ENCODE measurements at regions not wholly inside any gene's neighbourhood (a gene's known extent, or its start where the extent isn't known, plus 50 kb on each side); places are given as distances from the start of the nearest gene placed in this dataset.

DNA sequence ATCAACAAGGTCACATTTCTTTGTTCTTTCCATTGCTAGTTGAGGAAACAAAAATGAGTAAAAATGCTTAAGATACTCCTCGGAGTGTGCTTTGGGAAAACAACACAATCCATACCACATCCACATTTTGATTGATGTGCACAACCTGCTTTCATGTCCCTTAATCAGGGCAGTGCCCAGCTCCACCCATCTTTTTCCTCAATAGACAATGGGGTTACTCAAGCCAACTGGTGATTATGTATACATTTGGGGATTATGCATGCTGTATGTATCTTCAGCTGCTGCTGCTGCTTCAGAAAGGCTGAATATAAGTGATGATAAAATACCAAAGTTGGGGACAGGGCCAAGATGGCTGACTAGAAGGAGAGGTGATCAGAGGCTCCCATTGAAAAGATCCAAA is 155.2 kb upstream of the VGLL2 start:
- Mint-ChIP-seq H3K4me1 (ENCODE audit: low read depth) (no peaks in the 10 kb centered on the region), H3K27me3 (ENCODE audit: low read depth) (no peaks in the 10 kb centered on the region), H3K27ac (no peak overlapping the region), H3K4me3 (ENCODE audit: low read depth) (no peak overlapping the region), H3K9me3 (peaks cover 22% of the 10 kb centered on the region), H3K36me3 (ENCODE audit: low read depth) (no peaks in the 10 kb centered on the region)
- intact Hi-C loops (cut with micrococcal nuclease) = no loop called here
- no peak for DNase-seq (ENCODE audit: low spot score)

DNA sequence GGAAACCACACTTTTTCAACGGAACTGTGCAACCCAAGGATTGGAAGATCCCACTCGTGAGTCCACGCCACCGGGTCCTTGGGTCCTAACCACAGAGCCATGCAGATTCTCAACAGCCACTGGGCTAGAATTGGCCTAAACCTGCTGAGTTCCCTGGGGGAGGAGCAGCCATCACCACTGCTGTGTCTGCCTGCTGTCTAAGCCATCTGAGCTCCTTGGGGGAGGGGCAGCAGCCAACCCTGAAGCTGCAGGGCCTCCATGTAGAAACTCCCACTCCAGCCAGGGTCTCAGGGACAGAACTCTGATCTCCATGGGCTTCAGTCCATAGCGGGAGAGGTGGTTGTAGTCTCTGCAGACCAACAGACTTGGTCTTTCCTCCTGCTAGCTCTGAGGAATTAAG is 154.6 kb upstream of the VGLL2 start:
- Mint-ChIP-seq H3K36me3 (ENCODE audit: low read depth) (no peaks in the 10 kb centered on the region), H3K27ac (no peak overlapping the region), H3K27me3 (ENCODE audit: low read depth) (no peaks in the 10 kb centered on the region), H3K4me1 (ENCODE audit: low read depth) (no peaks in the 10 kb centered on the region), H3K9me3 (peaks cover 22% of the 10 kb centered on the region), H3K4me3 (ENCODE audit: low read depth) (no peak overlapping the region)
- no peak for DNase-seq (ENCODE audit: low spot score)
- intact Hi-C loops (cut with micrococcal nuclease) = no loop called here

DNA sequence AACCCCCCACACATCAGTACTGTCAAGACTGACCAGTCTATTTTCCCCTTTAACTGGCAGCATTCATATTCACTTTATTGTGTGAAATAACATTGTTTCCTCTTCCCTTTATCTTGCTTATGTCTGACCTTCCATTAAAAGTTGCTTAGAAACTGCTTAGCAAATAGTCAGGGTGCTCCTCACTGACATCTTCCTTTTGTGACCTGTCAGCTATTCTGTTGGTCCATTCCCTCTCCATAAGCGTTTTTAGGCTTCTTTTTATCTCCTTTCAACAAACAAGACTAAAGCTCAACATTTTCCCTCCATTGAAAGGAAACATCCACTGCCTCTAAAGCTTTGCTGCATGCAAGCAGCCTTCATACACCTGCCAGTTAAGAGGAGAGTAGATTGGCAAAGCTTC is 147.7 kb upstream of the VGLL2 start:
- DNase-seq (ENCODE audit: low spot score) = no peak
- no peaks in the 10 kb centered on the region for H3K27me3 Mint-ChIP-seq (ENCODE audit: low read depth)
- no peaks in the 10 kb centered on the region for H3K4me1 Mint-ChIP-seq (ENCODE audit: low read depth)
- no peaks in the 10 kb centered on the region for H3K36me3 Mint-ChIP-seq (ENCODE audit: low read depth)
- peaks cover 5% of the 10 kb centered on the region for H3K9me3 Mint-ChIP-seq
- no peak overlapping the region for H3K4me3 Mint-ChIP-seq (ENCODE audit: low read depth)
- H3K27ac Mint-ChIP-seq = no peak overlapping the region
- intact Hi-C loops (cut with micrococcal nuclease) = no loop called here

DNA sequence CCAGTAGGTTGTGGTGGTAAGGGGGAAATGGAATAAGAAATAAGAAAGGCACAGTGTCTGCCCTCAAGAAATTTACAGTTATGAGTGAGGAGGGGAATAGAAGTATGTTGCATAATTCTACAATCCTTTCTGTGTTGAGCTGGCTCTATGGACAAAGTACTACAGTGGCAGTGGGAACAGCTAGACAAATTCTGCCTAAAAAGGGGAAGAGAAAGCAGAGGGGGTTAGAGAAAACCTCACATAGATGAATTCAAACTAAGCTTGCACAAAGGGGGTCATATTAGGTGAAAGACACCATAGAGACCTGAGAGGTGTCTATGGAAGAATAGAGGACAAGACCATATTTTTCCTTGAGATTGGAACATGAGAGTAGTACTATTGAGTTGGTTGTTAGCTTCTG is 146.9 kb upstream of the VGLL2 start:
- Mint-ChIP-seq H3K27me3 (ENCODE audit: low read depth) (no peaks in the 10 kb centered on the region), H3K27ac (no peak overlapping the region), H3K36me3 (ENCODE audit: low read depth) (no peaks in the 10 kb centered on the region), H3K4me3 (ENCODE audit: low read depth) (no peak overlapping the region), H3K4me1 (ENCODE audit: low read depth) (no peaks in the 10 kb centered on the region), H3K9me3 (peaks cover under 1% of the 10 kb centered on the region)
- intact Hi-C loops (cut with micrococcal nuclease) = no loop called here
- no peak for DNase-seq (ENCODE audit: low spot score)

DNA sequence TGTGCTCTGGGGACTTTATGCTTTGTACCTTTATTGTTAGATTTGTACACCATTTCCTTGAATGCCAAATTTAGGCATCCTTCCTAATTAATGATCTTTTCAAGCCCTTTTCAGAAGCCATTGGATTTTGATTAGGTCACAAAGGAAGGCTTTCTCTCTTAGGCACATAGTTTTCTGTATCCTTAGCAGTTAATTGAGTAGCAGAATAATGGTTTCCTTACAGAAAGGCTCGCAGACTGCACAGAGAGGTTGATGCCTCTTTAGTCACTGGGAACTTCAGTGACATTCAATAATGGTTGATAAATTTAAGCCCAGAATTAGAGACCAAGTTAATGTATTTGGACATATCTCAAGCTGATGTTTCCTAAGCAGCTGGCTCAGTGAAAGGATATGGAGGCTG is 139.1 kb upstream of the VGLL2 start:
- Mint-ChIP-seq H3K27me3 (ENCODE audit: low read depth) (no peaks in the 10 kb centered on the region), H3K4me1 (ENCODE audit: low read depth) (no peaks in the 10 kb centered on the region), H3K9me3 (no peaks in the 10 kb centered on the region), H3K36me3 (ENCODE audit: low read depth) (no peaks in the 10 kb centered on the region), H3K27ac (no peak overlapping the region), H3K4me3 (ENCODE audit: low read depth) (no peak overlapping the region)
- intact Hi-C loops (cut with micrococcal nuclease) = no loop called here
- no peak for DNase-seq (ENCODE audit: low spot score)

GRCh38 chr6:117128052-117128451 is 137.3 kb upstream of the VGLL2 start:
- no peaks in the 10 kb centered on the region for H3K36me3 Mint-ChIP-seq (ENCODE audit: low read depth)
- no peaks in the 10 kb centered on the region for H3K4me1 Mint-ChIP-seq (ENCODE audit: low read depth)
- H3K27ac Mint-ChIP-seq = no peak overlapping the region
- no peaks in the 10 kb centered on the region for H3K27me3 Mint-ChIP-seq (ENCODE audit: low read depth)
- H3K4me3 Mint-ChIP-seq (ENCODE audit: low read depth) = no peak overlapping the region
- no peak for DNase-seq (ENCODE audit: low spot score)
- intact Hi-C loops (cut with micrococcal nuclease) = no loop called here
- no peaks in the 10 kb centered on the region for H3K9me3 Mint-ChIP-seq

- H3K4me3 Mint-ChIP-seq (ENCODE audit: low read depth) = no peak overlapping the region
- no peaks in the 10 kb centered on the region for H3K36me3 Mint-ChIP-seq (ENCODE audit: low read depth)
- DNase-seq (ENCODE audit: low spot score) = no peak
- H3K9me3 Mint-ChIP-seq = no peaks in the 10 kb centered on the region
- intact Hi-C loops (cut with micrococcal nuclease) = no loop called here
- no peak overlapping the region for H3K27ac Mint-ChIP-seq
- H3K4me1 Mint-ChIP-seq (ENCODE audit: low read depth) = no peaks in the 10 kb centered on the region
- H3K27me3 Mint-ChIP-seq (ENCODE audit: low read depth) = no peaks in the 10 kb centered on the region
Measured at GRCh38 chr6:117130125-117130524, 135.2 kb upstream of the VGLL2 start.

DNA sequence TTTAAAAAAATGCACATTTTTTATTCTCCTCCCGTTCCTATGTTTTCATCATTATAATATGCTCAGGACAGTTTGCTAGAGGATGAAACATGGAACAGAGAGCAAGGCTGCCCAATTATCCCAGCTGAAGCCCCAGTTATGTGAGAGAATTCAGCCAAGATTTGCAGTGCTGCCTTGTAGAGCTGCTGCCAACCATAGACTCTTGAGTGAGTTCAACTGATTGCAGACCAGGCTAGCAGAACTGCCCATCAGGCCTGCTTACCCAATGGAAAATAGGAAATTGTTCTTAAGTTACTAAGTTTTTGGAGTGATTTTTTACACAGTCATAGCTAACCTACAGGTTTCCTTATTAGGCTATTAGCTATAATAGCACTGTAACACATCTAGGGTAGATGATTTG is 128.7 kb upstream of the VGLL2 start:
- Mint-ChIP-seq H3K4me3 (ENCODE audit: low read depth) (no peak overlapping the region), H3K4me1 (ENCODE audit: low read depth) (no peaks in the 10 kb centered on the region), H3K27ac (no peak overlapping the region), H3K9me3 (no peaks in the 10 kb centered on the region), H3K27me3 (ENCODE audit: low read depth) (no peaks in the 10 kb centered on the region), H3K36me3 (ENCODE audit: low read depth) (no peaks in the 10 kb centered on the region)
- DNase-seq (ENCODE audit: low spot score) = no peak
- intact Hi-C loops (cut with micrococcal nuclease) = no loop called here

GRCh38 chr6:117137711-117138110 is 127.6 kb upstream of the VGLL2 start:
- DNase-seq (ENCODE audit: low spot score) = no peak
- no peak overlapping the region for H3K27ac Mint-ChIP-seq
- H3K36me3 Mint-ChIP-seq (ENCODE audit: low read depth) = no peaks in the 10 kb centered on the region
- no peaks in the 10 kb centered on the region for H3K27me3 Mint-ChIP-seq (ENCODE audit: low read depth)
- no peak overlapping the region for H3K4me3 Mint-ChIP-seq (ENCODE audit: low read depth)
- H3K9me3 Mint-ChIP-seq = no peaks in the 10 kb centered on the region
- H3K4me1 Mint-ChIP-seq (ENCODE audit: low read depth) = no peaks in the 10 kb centered on the region
- intact Hi-C loops (cut with micrococcal nuclease) = no loop called here

DNA sequence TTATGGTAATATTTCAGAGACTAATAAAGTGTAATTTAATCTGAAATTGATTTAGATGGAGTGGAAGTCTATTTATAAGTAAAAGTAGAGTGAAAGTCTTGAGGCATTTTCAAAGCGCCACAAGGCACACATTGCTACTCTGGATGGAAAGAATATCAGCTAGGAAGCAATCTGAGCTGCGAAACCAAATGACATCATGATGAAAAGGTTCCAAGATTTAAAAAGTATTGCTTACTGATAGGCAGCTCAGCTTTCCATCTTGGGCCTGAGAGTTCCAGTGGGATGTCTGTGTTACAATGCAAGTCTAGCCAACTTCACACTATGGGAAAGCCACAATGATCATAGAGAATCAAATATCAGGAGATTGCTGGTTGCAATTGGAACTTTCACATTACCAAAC is 126.9 kb upstream of the VGLL2 start:
- Mint-ChIP-seq H3K27ac (no peak overlapping the region), H3K9me3 (no peaks in the 10 kb centered on the region), H3K4me1 (ENCODE audit: low read depth) (no peaks in the 10 kb centered on the region), H3K4me3 (ENCODE audit: low read depth) (no peak overlapping the region), H3K36me3 (ENCODE audit: low read depth) (no peaks in the 10 kb centered on the region), H3K27me3 (ENCODE audit: low read depth) (no peaks in the 10 kb centered on the region)
- intact Hi-C loops (cut with micrococcal nuclease) = no loop called here
- no peak for DNase-seq (ENCODE audit: low spot score)

DNA sequence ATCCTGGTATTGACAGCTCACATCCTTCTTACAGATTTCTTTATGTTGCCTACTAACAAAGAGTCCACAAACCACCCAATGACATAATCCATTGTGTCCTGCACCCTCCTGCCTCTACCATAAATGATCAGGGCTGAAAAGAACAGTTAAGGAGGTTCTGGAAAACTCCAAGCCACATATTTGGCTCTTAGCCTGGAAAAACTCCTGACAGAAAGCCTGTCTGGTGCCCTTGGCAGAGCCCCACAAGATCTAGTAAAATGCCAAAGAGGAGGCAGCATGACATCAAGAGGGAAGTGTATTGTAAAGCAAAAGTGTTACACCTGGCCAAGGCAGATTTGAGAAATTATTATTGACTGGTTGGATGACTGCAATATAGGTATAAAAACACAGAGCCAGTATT is 126.4 kb upstream of the VGLL2 start:
- intact Hi-C loops (cut with micrococcal nuclease) = no loop called here
- Mint-ChIP-seq H3K4me3 (ENCODE audit: low read depth) (no peak overlapping the region), H3K27ac (no peak overlapping the region), H3K36me3 (ENCODE audit: low read depth) (no peaks in the 10 kb centered on the region), H3K9me3 (no peaks in the 10 kb centered on the region), H3K27me3 (ENCODE audit: low read depth) (no peaks in the 10 kb centered on the region), H3K4me1 (ENCODE audit: low read depth) (no peaks in the 10 kb centered on the region)
- no peak for DNase-seq (ENCODE audit: low spot score)

DNA sequence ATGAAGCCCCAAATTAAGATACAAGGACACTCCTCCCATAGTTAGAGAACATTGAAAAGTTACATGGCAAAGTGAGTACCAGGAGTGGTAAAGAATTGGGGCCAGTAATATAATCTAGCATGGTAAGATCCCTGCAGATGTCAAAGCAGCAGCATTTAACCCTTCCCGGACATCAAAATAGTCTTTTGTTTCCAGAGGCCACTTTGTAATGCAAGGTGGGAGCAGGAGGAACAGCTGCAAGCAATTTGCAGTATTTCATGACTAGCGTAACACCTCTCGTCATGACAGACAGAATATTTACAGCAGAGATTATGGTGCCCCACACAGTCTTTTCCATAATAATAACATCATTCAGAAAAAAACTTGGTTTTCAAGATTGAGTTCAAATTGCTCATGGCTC is 123.2 kb upstream of the VGLL2 start:
- intact Hi-C loops (cut with micrococcal nuclease) = no loop called here
- no peak overlapping the region for H3K27ac Mint-ChIP-seq
- no peak overlapping the region for H3K4me3 Mint-ChIP-seq (ENCODE audit: low read depth)
- DNase-seq (ENCODE audit: low spot score) = no peak
- no peaks in the 10 kb centered on the region for H3K4me1 Mint-ChIP-seq (ENCODE audit: low read depth)
- no peaks in the 10 kb centered on the region for H3K36me3 Mint-ChIP-seq (ENCODE audit: low read depth)
- H3K9me3 Mint-ChIP-seq = peaks cover 7% of the 10 kb centered on the region
- H3K27me3 Mint-ChIP-seq (ENCODE audit: low read depth) = no peaks in the 10 kb centered on the region

DNA sequence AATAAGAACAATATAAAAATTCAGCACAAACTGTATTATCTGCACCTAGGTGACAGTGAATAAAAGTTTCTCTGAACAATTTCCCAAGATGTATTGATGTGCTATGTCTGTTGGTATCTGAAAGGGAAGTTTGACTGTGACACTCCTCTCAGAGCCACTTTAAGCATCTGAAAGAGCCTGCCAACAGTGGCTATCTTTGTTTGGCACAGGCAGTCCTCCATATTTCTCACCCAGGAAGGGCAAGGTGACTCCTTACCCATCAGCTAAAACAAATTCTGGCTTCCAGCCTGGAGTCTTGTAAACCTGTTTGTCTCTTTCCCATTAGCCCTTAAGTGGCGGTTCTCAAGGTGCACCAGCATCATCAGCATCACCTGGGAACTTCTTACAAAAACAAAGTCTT is 122.4 kb upstream of the VGLL2 start:
- H3K27ac Mint-ChIP-seq = no peak overlapping the region
- H3K4me3 Mint-ChIP-seq (ENCODE audit: low read depth) = no peak overlapping the region
- DNase-seq (ENCODE audit: low spot score) = no peak
- H3K36me3 Mint-ChIP-seq (ENCODE audit: low read depth) = no peaks in the 10 kb centered on the region
- H3K4me1 Mint-ChIP-seq (ENCODE audit: low read depth) = no peaks in the 10 kb centered on the region
- peaks cover 7% of the 10 kb centered on the region for H3K9me3 Mint-ChIP-seq
- intact Hi-C loops (cut with micrococcal nuclease) = no loop called here
- H3K27me3 Mint-ChIP-seq (ENCODE audit: low read depth) = no peaks in the 10 kb centered on the region

GRCh38 chr6:117143647-117144046 is 121.7 kb upstream of the VGLL2 start:
- intact Hi-C loops (cut with micrococcal nuclease) = no loop called here
- Mint-ChIP-seq H3K4me1 (ENCODE audit: low read depth) (no peaks in the 10 kb centered on the region), H3K36me3 (ENCODE audit: low read depth) (no peaks in the 10 kb centered on the region), H3K4me3 (ENCODE audit: low read depth) (no peak overlapping the region), H3K9me3 (peaks cover 7% of the 10 kb centered on the region), H3K27me3 (ENCODE audit: low read depth) (no peaks in the 10 kb centered on the region), H3K27ac (no peak overlapping the region)
- no peak for DNase-seq (ENCODE audit: low spot score)
